HEK293 (cell line): ENCODE measurements at regions not wholly inside any gene's neighbourhood (a gene's known extent, or its start where the extent isn't known, plus 50 kb on each side); places are given as distances from the start of the nearest gene placed in this dataset.

Experiments
- CTCF ChIA-PET: fragments of 350-600 bp; formaldehyde crosslinking; extraction: SDS; loops from one replicate; lab custom pipeline; 2021; ENCODE audit warnings: antibody characterized with exemption; lab: Yijun Ruan, JAX
- POLR2A ChIA-PET: fragments of 300-600 bp; formaldehyde crosslinking; extraction: SDS; loops from one replicate; lab custom pipeline; 2020; ENCODE audit warnings: antibody characterized with exemption, inconsistent platforms; lab: Yijun Ruan, JAX
- H3K27ac ChIP-seq: fragments of 200-500 bp; sonication (Bioruptor generic); 2 replicates; pipeline ENCODE4 v1.5.1; 2014; ENCODE audit warnings: low read depth, low read length, control low read depth, inconsistent platforms; ENCODE audit errors: extremely low read depth
- H3K36me3 ChIP-seq, 2 experiments: fragments of 200-500 bp in 1 of 2; sonication (Bioruptor generic) in 1 of 2; 1 replicate in 1 of 2; 2 replicates in 1 of 2; pipeline ENCODE4 v1.5.1; 2014 to 2017; ENCODE audit warnings: inconsistent platforms in 2 of 2, low read length in 2 of 2; ENCODE audit not compliant: control insufficient read depth in 2 of 2, insufficient read depth in 1 of 2
- H3K4me1 ChIP-seq: fragments of 200-500 bp; sonication (Bioruptor generic); 2 replicates; pipeline ENCODE4 v1.5.1; 2014; ENCODE audit warnings: mild to moderate bottlenecking, low read length, inconsistent platforms; ENCODE audit not compliant: control insufficient read depth, insufficient read depth
- H3K4me3 ChIP-seq: 2 replicates; pipeline ENCODE4 v1.5.1; 2011; ENCODE audit warnings: low read depth, mild to moderate bottlenecking, control low read depth, low read length, moderate library complexity
- H3K9me3 ChIP-seq: fragments of 200-500 bp; sonication (Bioruptor generic); 2 replicates; pipeline ENCODE4 v1.5.1; 2014; ENCODE audit warnings: low read depth, low read length, inconsistent platforms; ENCODE audit not compliant: control insufficient read depth, insufficient read depth
- BCL11B ChIP-seq: fragments of 450-650 bp; formaldehyde crosslinking; IDR thresholded peaks from 2 replicates; pipeline ENCODE4 v1.5.1; 2016; ENCODE audit warnings: low read depth, missing biosample characterization, missing genetic modification characterization
- ZNF112 ChIP-seq: fragments of 450-650 bp; formaldehyde crosslinking; IDR thresholded peaks from 2 replicates; pipeline ENCODE4 v1.5.0; 2017; ENCODE audit warnings: missing biosample characterization, missing genetic modification characterization
- ZNF133 ChIP-seq: fragments of 450-650 bp; formaldehyde crosslinking; IDR thresholded peaks from 2 replicates; pipeline ENCODE4 v1.5.1; 2016; ENCODE audit warnings: missing biosample characterization, missing genetic modification characterization
- ZNF174 ChIP-seq: fragments of 450-650 bp; formaldehyde crosslinking; IDR thresholded peaks from 2 replicates; pipeline ENCODE4 v1.5.0; 2017; ENCODE audit warnings: missing biosample characterization, mild to moderate bottlenecking, missing genetic modification characterization
- ZNF23 ChIP-seq: fragments of 450-650 bp; formaldehyde crosslinking; IDR thresholded peaks from 2 replicates; pipeline ENCODE4 v1.5.1; 2016; ENCODE audit warnings: missing biosample characterization, missing genetic modification characterization, borderline replicate concordance
- ZNF560 ChIP-seq: fragments of 450-650 bp; formaldehyde crosslinking; IDR thresholded peaks from 2 replicates; pipeline ENCODE4 v1.5.1; 2017; ENCODE audit warnings: missing biosample characterization, missing genetic modification characterization, borderline replicate concordance
- ZNF624 ChIP-seq: fragments of 450-650 bp; formaldehyde crosslinking; IDR thresholded peaks from 2 replicates; pipeline ENCODE4 v1.5.1; 2017; ENCODE audit warnings: missing biosample characterization, missing genetic modification characterization
- ZNF629 ChIP-seq: fragments of 450-650 bp; formaldehyde crosslinking; IDR thresholded peaks from 2 replicates; pipeline ENCODE4 v1.5.1; 2017; ENCODE audit warnings: missing biosample characterization, missing genetic modification characterization
- ZNF776 ChIP-seq: fragments of 450-650 bp; formaldehyde crosslinking; IDR thresholded peaks from 2 replicates; pipeline ENCODE4 v1.5.0; 2017; ENCODE audit warnings: missing biosample characterization, missing genetic modification characterization, borderline replicate concordance
- ZNF791 ChIP-seq: fragments of 450-650 bp; formaldehyde crosslinking; IDR thresholded peaks from 2 replicates; pipeline ENCODE4 v1.5.1; 2016; ENCODE audit warnings: missing biosample characterization, missing genetic modification characterization
- ZSCAN16 ChIP-seq: fragments of 450-650 bp; formaldehyde crosslinking; IDR thresholded peaks from 2 replicates; pipeline ENCODE4 v1.5.1; 2016; ENCODE audit warnings: missing biosample characterization, missing genetic modification characterization
- TF ChIP-seq, protein P1 (sequence below): fragments of 450-650 bp; formaldehyde crosslinking; IDR thresholded peaks from 2 replicates; pipeline ENCODE4 v1.5.1; 2017; ENCODE audit warnings: missing biosample characterization, missing genetic modification characterization
- TF ChIP-seq, protein P2 (sequence below): fragments of 450-650 bp; formaldehyde crosslinking; conservative IDR thresholded peaks from 2 replicates; pipeline ENCODE4 v1.5.1; 2016; ENCODE audit warnings: low read depth, missing biosample characterization, missing genetic modification characterization
- TF ChIP-seq, protein P3 (sequence below): fragments of 450-650 bp; formaldehyde crosslinking; IDR thresholded peaks from 2 replicates; pipeline ENCODE4 v1.5.1; 2016; ENCODE audit warnings: missing biosample characterization, missing genetic modification characterization
- TF ChIP-seq, protein P4 (sequence below): fragments of 450-650 bp; formaldehyde crosslinking; IDR thresholded peaks from 2 replicates; pipeline ENCODE4 v1.5.1; 2016; ENCODE audit warnings: missing biosample characterization, missing genetic modification characterization
- TF ChIP-seq, protein P5 (sequence below): fragments of 450-650 bp; formaldehyde crosslinking; IDR thresholded peaks from 2 replicates; pipeline ENCODE4 v1.5.1; 2017; ENCODE audit warnings: missing biosample characterization, mild to moderate bottlenecking, missing genetic modification characterization, moderate library complexity
- TF ChIP-seq, protein P6 (sequence below): fragments of 450-650 bp; IDR thresholded peaks from 2 replicates; pipeline ENCODE4 v1.5.1; 2018; ENCODE audit warnings: missing biosample characterization, mild to moderate bottlenecking, missing genetic modification characterization

DNA sequence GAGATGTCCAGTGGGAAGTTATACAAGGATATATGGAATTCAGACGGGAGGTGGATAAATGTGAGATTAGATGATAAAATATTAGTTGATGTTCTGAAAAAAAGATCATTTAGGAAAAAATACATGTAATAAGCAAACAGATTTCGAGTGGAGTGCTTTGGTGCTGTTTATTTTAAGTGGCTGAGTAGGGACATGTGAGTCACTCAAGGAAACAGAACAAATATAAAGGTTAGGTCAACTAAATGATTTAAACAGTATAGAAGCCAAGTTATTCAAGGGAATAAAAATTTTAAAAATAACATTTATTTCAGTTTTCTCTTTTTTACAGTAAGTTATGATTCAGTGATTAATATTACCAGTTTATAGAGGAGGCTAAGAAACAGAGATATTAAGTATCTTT is 1046.7 kb upstream of the B3GALT2 start:
- POLR2A ChIA-PET = no interaction called here
- TF ChIP-seq ZNF133 (tag by site-specific recombination) (no peak), ZNF791 (no peak), ZNF23 (tag by site-specific recombination) (no peak), ZNF776 (tag by site-specific recombination) (no peak), BCL11B (tag by site-specific recombination) (no peak), ZNF560 (tag by site-specific recombination) (no peak), ZNF112 (tag by site-specific recombination) (no peak), ZNF624 (tag by site-specific recombination) (no peak), ZNF629 (tag by site-specific recombination) (no peak), ZSCAN16 (tag by site-specific recombination) (no peak), ZNF174 (tag by site-specific recombination) (no peak)
- TF ChIP-seq, protein P1, sequence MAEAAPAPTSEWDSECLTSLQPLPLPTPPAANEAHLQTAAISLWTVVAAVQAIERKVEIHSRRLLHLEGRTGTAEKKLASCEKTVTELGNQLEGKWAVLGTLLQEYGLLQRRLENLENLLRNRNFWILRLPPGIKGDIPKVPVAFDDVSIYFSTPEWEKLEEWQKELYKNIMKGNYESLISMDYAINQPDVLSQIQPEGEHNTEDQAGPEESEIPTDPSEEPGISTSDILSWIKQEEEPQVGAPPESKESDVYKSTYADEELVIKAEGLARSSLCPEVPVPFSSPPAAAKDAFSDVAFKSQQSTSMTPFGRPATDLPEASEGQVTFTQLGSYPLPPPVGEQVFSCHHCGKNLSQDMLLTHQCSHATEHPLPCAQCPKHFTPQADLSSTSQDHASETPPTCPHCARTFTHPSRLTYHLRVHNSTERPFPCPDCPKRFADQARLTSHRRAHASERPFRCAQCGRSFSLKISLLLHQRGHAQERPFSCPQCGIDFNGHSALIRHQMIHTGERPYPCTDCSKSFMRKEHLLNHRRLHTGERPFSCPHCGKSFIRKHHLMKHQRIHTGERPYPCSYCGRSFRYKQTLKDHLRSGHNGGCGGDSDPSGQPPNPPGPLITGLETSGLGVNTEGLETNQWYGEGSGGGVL (tag by site-specific recombination) = no peak
- TF ChIP-seq, protein P2, sequence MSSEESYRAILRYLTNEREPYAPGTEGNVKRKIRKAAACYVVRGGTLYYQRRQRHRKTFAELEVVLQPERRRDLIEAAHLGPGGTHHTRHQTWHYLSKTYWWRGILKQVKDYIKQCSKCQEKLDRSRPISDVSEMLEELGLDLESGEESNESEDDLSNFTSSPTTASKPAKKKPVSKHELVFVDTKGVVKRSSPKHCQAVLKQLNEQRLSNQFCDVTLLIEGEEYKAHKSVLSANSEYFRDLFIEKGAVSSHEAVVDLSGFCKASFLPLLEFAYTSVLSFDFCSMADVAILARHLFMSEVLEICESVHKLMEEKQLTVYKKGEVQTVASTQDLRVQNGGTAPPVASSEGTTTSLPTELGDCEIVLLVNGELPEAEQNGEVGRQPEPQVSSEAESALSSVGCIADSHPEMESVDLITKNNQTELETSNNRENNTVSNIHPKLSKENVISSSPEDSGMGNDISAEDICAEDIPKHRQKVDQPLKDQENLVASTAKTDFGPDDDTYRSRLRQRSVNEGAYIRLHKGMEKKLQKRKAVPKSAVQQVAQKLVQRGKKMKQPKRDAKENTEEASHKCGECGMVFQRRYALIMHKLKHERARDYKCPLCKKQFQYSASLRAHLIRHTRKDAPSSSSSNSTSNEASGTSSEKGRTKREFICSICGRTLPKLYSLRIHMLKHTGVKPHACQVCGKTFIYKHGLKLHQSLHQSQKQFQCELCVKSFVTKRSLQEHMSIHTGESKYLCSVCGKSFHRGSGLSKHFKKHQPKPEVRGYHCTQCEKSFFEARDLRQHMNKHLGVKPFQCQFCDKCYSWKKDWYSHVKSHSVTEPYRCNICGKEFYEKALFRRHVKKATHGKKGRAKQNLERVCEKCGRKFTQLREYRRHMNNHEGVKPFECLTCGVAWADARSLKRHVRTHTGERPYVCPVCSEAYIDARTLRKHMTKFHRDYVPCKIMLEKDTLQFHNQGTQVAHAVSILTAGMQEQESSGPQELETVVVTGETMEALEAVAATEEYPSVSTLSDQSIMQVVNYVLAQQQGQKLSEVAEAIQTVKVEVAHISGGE (tag by site-specific recombination) = no peak
- TF ChIP-seq, protein P3, sequence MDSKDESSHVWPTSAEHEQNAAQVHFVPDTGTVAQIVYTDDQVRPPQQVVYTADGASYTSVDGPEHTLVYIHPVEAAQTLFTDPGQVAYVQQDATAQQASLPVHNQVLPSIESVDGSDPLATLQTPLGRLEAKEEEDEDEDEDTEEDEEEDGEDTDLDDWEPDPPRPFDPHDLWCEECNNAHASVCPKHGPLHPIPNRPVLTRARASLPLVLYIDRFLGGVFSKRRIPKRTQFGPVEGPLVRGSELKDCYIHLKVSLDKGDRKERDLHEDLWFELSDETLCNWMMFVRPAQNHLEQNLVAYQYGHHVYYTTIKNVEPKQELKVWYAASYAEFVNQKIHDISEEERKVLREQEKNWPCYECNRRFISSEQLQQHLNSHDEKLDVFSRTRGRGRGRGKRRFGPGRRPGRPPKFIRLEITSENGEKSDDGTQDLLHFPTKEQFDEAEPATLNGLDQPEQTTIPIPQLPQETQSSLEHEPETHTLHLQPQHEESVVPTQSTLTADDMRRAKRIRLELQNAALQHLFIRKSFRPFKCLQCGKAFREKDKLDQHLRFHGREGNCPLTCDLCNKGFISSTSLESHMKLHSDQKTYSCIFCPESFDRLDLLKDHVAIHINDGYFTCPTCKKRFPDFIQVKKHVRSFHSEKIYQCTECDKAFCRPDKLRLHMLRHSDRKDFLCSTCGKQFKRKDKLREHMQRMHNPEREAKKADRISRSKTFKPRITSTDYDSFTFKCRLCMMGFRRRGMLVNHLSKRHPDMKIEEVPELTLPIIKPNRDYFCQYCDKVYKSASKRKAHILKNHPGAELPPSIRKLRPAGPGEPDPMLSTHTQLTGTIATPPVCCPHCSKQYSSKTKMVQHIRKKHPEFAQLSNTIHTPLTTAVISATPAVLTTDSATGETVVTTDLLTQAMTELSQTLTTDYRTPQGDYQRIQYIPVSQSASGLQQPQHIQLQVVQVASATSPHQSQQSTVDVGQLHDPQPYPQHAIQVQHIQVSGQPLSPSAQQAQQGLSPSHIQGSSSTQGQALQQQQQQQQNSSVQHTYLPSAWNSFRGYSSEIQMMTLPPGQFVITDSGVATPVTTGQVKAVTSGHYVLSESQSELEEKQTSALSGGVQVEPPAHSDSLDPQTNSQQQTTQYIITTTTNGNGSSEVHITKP (tag by site-specific recombination) = no peak
- TF ChIP-seq, protein P4, sequence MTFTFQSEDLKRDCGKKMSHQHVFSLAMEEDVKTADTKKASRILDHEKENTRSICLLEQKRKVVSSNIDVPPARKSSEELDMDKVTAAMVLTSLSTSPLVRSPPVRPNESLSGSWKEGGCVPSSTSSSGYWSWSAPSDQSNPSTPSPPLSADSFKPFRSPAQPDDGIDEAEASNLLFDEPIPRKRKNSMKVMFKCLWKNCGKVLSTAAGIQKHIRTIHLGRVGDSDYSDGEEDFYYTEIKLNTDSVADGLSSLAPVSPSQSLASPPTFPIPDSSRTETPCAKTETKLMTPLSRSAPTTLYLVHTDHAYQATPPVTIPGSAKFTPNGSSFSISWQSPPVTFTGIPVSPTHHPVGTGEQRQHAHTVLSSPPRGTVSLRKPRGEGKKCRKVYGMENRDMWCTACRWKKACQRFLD (tag by site-specific recombination) = no peak
- TF ChIP-seq, protein P5, sequence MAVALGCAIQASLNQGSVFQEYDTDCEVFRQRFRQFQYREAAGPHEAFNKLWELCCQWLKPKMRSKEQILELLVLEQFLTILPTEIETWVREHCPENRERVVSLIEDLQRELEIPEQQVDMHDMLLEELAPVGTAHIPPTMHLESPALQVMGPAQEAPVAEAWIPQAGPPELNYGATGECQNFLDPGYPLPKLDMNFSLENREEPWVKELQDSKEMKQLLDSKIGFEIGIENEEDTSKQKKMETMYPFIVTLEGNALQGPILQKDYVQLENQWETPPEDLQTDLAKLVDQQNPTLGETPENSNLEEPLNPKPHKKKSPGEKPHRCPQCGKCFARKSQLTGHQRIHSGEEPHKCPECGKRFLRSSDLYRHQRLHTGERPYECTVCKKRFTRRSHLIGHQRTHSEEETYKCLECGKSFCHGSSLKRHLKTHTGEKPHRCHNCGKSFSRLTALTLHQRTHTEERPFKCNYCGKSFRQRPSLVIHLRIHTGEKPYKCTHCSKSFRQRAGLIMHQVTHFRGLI = no peak
- TF ChIP-seq, protein P6, sequence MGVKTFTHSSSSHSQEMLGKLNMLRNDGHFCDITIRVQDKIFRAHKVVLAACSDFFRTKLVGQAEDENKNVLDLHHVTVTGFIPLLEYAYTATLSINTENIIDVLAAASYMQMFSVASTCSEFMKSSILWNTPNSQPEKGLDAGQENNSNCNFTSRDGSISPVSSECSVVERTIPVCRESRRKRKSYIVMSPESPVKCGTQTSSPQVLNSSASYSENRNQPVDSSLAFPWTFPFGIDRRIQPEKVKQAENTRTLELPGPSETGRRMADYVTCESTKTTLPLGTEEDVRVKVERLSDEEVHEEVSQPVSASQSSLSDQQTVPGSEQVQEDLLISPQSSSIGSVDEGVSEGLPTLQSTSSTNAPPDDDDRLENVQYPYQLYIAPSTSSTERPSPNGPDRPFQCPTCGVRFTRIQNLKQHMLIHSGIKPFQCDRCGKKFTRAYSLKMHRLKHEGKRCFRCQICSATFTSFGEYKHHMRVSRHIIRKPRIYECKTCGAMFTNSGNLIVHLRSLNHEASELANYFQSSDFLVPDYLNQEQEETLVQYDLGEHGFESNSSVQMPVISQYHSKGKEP (tag by site-specific recombination) = no peak
- Histone ChIP-seq H3K27ac (no peak overlapping the region), H3K9me3 (no peaks in the 10 kb centered on the region), H3K36me3 (no peaks in the 10 kb centered on the region), H3K4me3 (no peak overlapping the region), H3K4me1 (no peaks in the 10 kb centered on the region)
- CTCF ChIA-PET = no interaction called here
